Lung (tissue), 11 donors: ENCODE measurements at regions not wholly inside any gene's neighbourhood (a gene's known extent, or its start where the extent isn't known, plus 50 kb on each side); places are given as distances from the start of the nearest gene placed in this dataset.

ENCODE experiments used
- ATAC-seq: fragments of 200-7000 bp; cut with Tn5 transposase; one replicate; pipeline ENCODE4 v1.9.1; 2020; ENCODE audit warnings: moderate number of reproducible peaks; ENCODE audit not compliant: insufficient read depth, low FRiP score
- DNase-seq, 3 donors: peaks; one replicate each; pipeline ENCODE4 v3.0.0-alpha.2; 2013 to 2017
- H3K27ac ChIP-seq, 2 donors: one replicate each; pipeline ENCODE4 v1.5.1; 2013; ENCODE audit warnings: mild to moderate bottlenecking in 2 of 2, moderate library complexity in 2 of 2, control low read depth in 1 of 2, inconsistent platforms in 1 of 2, low read depth in 1 of 2, low read length in 1 of 2
- H3K27me3 ChIP-seq, 3 donors: one replicate each; pipeline ENCODE4 v1.5.1; 2013; ENCODE audit warnings: low read length in 2 of 3; ENCODE audit not compliant: control insufficient read depth in 3 of 3, insufficient read depth in 3 of 3
- H3K36me3 ChIP-seq, 4 donors: one replicate each; pipeline ENCODE4 v1.5.1; 2013; ENCODE audit warnings: low read length in 4 of 4, mild to moderate bottlenecking in 1 of 4, moderate library complexity in 1 of 4; ENCODE audit not compliant: control insufficient read depth in 4 of 4, insufficient read depth in 4 of 4
- H3K4me1 ChIP-seq, 5 donors: one replicate each; pipeline ENCODE4 v1.5.1; 2013; ENCODE audit warnings: low read length in 5 of 5, mild to moderate bottlenecking in 2 of 5, moderate library complexity in 1 of 5; ENCODE audit not compliant: control insufficient read depth in 5 of 5, insufficient read depth in 5 of 5
- H3K4me3 ChIP-seq: one replicate; pipeline ENCODE4 v1.5.1; 2013; ENCODE audit warnings: mild to moderate bottlenecking, control low read depth, moderate library complexity
- H3K9ac ChIP-seq, 2 donors: one replicate each; pipeline ENCODE4 v1.5.1; 2013; ENCODE audit warnings: low read length in 2 of 2, control low read depth in 1 of 2; ENCODE audit not compliant: insufficient read depth in 1 of 2
- H3K9me3 ChIP-seq, 4 donors: one replicate each; pipeline ENCODE4 v1.5.1; 2013; ENCODE audit warnings: low read length in 3 of 4, mild to moderate bottlenecking in 1 of 4, moderate library complexity in 1 of 4; ENCODE audit not compliant: control insufficient read depth in 4 of 4, insufficient read depth in 3 of 4
- WGBS, 2 donors: extraction: QIAGEN DNeasy Blood & Tissue Kit; methylation state at CpG; one replicate each; pipeline ENCODE4 v1.1.7; 2013; 5-methylcytosine and 5-hydroxymethylcytosine counted together
- TF ChIP-seq, protein P1 (sequence below): IDR thresholded peaks from 2 replicates; pipeline ENCODE4 v1.5.1; 2012; ENCODE audit warnings: mild to moderate bottlenecking; ENCODE audit errors: control extremely low read depth, extremely low read depth
- donor health status: control.
- donor health status: control.
- donor health status: Bipolar disorder and iron deficiency.
- donor health status: healthy.
- donor health status: DM: yes; HTN: yes; CAD: no.

DNA sequence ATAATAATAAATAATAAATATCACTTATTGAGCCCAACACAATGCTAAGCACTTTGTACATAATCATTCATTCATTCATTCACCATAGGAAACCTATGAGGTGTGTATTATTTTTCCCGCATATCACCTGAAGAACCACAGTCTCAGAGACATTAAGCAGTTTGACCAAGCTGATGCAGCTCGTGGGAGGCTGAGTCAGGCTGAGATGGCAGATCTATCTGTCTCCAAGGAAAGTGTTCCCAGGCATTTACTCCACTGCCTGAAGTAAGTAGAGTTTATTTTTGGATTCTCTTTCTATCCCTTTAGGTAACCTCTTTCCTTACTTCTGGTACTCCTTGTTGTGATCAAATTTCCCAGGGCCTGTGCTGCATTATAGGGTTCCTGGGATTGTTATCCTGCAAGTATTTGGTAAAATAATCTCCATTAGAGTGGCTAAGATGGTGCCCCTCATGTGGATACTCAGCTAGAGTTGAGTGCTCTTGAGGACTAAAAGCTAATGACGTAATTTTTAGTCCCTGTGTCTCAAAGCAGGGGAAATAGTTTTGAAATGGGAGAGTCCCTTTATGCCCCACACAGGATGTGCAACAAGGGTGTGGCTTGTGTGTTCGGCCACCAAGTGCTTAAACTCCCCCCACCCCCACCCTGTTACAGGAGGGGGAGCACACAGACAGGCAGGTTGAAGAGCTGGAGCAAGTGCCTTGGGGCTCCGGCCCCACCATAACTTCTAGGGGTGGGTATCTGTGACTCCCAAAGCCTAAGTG, 467.0 kb downstream of the STIM2 start:
- 62 to 63% methylated on average over 5 of the region's 5 CpGs for WGBS, 2 donors

DNA sequence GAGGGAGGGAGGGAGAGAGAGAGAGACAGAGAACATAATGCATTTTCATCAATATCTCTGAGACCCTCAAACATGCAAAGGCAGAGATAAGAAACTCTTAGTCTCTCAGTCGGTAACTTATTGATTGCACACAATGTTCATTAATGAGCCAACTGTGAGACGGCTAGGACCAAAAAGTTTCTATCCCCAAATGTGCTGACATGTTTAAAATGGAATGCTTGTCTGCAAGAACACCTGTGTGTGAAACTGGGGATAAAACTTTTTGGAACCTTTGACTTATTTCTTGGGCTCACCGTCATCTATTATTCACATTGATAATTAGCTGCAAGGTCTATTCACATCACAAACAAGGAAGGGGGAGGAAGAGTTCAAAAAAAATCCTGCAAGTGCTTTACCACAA, 477.9 kb downstream of the STIM2 start:
- 83 to 87% methylated on average over 3 of the region's 3 CpGs for WGBS, 2 donors
- no peak for ATAC-seq
- DNase-seq: no peak
- TF ChIP-seq, protein P1, sequence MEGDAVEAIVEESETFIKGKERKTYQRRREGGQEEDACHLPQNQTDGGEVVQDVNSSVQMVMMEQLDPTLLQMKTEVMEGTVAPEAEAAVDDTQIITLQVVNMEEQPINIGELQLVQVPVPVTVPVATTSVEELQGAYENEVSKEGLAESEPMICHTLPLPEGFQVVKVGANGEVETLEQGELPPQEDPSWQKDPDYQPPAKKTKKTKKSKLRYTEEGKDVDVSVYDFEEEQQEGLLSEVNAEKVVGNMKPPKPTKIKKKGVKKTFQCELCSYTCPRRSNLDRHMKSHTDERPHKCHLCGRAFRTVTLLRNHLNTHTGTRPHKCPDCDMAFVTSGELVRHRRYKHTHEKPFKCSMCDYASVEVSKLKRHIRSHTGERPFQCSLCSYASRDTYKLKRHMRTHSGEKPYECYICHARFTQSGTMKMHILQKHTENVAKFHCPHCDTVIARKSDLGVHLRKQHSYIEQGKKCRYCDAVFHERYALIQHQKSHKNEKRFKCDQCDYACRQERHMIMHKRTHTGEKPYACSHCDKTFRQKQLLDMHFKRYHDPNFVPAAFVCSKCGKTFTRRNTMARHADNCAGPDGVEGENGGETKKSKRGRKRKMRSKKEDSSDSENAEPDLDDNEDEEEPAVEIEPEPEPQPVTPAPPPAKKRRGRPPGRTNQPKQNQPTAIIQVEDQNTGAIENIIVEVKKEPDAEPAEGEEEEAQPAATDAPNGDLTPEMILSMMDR: no peak
- Histone ChIP-seq H3K9me3 (peaks cover 0 to 3% (median 0%) of the 10 kb centered on the region in 4 donors), H3K27me3 (no peaks in the 10 kb centered on the region), H3K4me1 (peaks cover 0 to 12% (median 0%) of the 10 kb centered on the region in 5 donors), H3K4me3 (no peak overlapping the region), H3K36me3 (no peaks in the 10 kb centered on the region), H3K27ac (no peak overlapping the region), H3K9ac (no peak overlapping the region)

More for the DNA sequence above, 467.0 kb downstream of the STIM2 start:
- H3K36me3 ChIP-seq: no peaks in the 10 kb centered on the region
- DNase-seq (peak in 1 of 3 donors; percentile 4), ATAC-seq (no peak)
- no peaks in the 10 kb centered on the region for H3K4me1 ChIP-seq
- no peaks in the 10 kb centered on the region for H3K27me3 ChIP-seq
- no peak overlapping the region for H3K4me3 ChIP-seq
- no peak overlapping the region for H3K27ac ChIP-seq
- H3K9ac ChIP-seq: no peak overlapping the region
- peaks cover 0 to 3% (median 1%) of the 10 kb centered on the region in 4 donors for H3K9me3 ChIP-seq
- TF ChIP-seq, protein P1: no peak

DNA sequence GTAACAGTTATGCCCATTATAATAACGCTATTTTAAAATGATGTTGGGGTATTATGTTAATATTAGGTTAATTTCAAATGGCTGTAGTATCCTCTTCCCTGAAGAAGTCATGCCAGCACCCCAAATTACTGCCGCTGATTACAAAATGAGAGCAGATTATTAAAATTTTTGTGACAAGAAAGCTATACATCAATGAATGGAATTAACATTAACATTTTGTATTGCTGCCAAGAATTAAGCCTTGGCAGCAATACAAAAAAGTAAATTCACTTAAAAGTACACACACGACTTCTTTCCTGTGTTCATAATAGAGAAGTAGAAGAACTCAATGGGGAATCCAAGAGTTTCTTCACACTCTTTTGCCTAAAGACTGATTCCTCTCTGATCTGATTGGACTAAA, 482.8 kb downstream of the STIM2 start:
- DNase-seq (peak in 2 of 3 donors; percentile 78 to 81), ATAC-seq (no peak)
- H3K36me3 ChIP-seq: no peaks in the 10 kb centered on the region
- H3K9me3 ChIP-seq: no peaks in the 10 kb centered on the region
- H3K4me1 ChIP-seq: peaks cover 0 to 12% (median 1%) of the 10 kb centered on the region in 5 donors
- TF ChIP-seq, protein P1: no peak
- no peak overlapping the region for H3K9ac ChIP-seq
- no peak overlapping the region for H3K27ac ChIP-seq
- no peaks in the 10 kb centered on the region for H3K27me3 ChIP-seq
- H3K4me3 ChIP-seq: no peak overlapping the region
- WGBS, 2 donors: 39 to 58% methylated on average over 3 of the region's 3 CpGs
